Ishikawa (cell line): ENCODE measurements at regions not wholly inside any gene's neighbourhood (a gene's known extent, or its start where the extent isn't known, plus 50 kb on each side); places are given as distances from the start of the nearest gene placed in this dataset.

Experiments used
- CEBPB ChIP-seq: IDR thresholded peaks from 2 replicates; pipeline ENCODE4 v1.6.1; 2012
- CREB1 ChIP-seq: IDR thresholded peaks from 2 replicates; pipeline ENCODE4 v1.6.1; 2012; ENCODE audit warnings: low read depth
- EGR1 ChIP-seq: IDR thresholded peaks from 2 replicates; pipeline ENCODE4 v1.6.1; 2012
- EP300 ChIP-seq: IDR thresholded peaks from 2 replicates; pipeline ENCODE4 v1.6.1; 2012; ENCODE audit warnings: borderline replicate concordance
- FOXM1 ChIP-seq: IDR thresholded peaks from 2 replicates; pipeline ENCODE4 v1.6.1; 2012; ENCODE audit warnings: low read depth, borderline replicate concordance
- NFIC ChIP-seq: IDR thresholded peaks from 2 replicates; pipeline ENCODE4 v1.6.1; 2012
- RAD21 ChIP-seq: IDR thresholded peaks from 2 replicates; pipeline ENCODE4 v1.6.1; 2012; ENCODE audit warnings: low read depth
- TAF1 ChIP-seq: IDR thresholded peaks from 2 replicates; pipeline ENCODE4 v1.6.1; 2012; ENCODE audit warnings: low read depth, mild to moderate bottlenecking
- TCF12 ChIP-seq: IDR thresholded peaks from 2 replicates; pipeline ENCODE4 v1.6.1; 2012; ENCODE audit warnings: low read depth
- TEAD4 ChIP-seq: IDR thresholded peaks from 2 replicates; pipeline ENCODE4 v1.6.1; 2012
- YY1 ChIP-seq: IDR thresholded peaks from 2 replicates; pipeline ENCODE4 v1.6.1; 2012; ENCODE audit warnings: low read depth
- ZBTB7A ChIP-seq: IDR thresholded peaks from 2 replicates; pipeline ENCODE4 v1.6.1; 2012; ENCODE audit warnings: low read depth
- TF ChIP-seq, protein P1 (sequence below): IDR thresholded peaks from 2 replicates; pipeline ENCODE4 v1.6.1; 2012; ENCODE audit warnings: low read depth, mild to moderate bottlenecking
- TF ChIP-seq, protein P2 (sequence below): IDR thresholded peaks from 2 replicates; pipeline ENCODE4 v1.6.1; 2012
- TF ChIP-seq, protein P3 (sequence below): IDR thresholded peaks from 2 replicates; pipeline ENCODE4 v1.6.1; 2012

DNA sequence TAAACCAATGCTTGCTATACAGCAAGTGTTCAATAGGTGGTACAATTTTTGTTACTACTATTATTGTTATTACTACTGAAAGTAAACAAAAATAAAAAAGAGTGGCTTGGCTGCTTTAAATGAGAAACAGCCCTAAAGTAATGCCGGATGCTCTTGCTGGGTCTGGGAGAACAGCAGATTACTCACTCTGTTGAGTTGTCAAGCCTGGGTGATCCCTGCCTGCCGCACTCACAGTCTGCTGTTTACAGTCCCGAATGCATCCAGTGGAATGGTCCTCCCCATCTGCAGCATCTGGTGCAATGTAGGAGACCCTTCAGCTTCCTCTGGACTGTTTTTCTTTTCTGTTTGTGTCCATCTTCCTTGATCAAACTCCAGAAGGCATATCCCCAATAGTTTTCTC is 102.7 kb upstream of the IVNS1ABP start:
- TF ChIP-seq RAD21 (no peak), ZBTB7A (no peak), CREB1 (no peak), TCF12 (no peak), EP300 (no peak), FOXM1 (no peak), TEAD4 (no peak), EGR1 (no peak), NFIC (no peak), CEBPB (no peak), YY1 (no peak)
- TF ChIP-seq, protein P1, sequence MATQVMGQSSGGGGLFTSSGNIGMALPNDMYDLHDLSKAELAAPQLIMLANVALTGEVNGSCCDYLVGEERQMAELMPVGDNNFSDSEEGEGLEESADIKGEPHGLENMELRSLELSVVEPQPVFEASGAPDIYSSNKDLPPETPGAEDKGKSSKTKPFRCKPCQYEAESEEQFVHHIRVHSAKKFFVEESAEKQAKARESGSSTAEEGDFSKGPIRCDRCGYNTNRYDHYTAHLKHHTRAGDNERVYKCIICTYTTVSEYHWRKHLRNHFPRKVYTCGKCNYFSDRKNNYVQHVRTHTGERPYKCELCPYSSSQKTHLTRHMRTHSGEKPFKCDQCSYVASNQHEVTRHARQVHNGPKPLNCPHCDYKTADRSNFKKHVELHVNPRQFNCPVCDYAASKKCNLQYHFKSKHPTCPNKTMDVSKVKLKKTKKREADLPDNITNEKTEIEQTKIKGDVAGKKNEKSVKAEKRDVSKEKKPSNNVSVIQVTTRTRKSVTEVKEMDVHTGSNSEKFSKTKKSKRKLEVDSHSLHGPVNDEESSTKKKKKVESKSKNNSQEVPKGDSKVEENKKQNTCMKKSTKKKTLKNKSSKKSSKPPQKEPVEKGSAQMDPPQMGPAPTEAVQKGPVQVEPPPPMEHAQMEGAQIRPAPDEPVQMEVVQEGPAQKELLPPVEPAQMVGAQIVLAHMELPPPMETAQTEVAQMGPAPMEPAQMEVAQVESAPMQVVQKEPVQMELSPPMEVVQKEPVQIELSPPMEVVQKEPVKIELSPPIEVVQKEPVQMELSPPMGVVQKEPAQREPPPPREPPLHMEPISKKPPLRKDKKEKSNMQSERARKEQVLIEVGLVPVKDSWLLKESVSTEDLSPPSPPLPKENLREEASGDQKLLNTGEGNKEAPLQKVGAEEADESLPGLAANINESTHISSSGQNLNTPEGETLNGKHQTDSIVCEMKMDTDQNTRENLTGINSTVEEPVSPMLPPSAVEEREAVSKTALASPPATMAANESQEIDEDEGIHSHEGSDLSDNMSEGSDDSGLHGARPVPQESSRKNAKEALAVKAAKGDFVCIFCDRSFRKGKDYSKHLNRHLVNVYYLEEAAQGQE, result no peak
- TF ChIP-seq, protein P2, sequence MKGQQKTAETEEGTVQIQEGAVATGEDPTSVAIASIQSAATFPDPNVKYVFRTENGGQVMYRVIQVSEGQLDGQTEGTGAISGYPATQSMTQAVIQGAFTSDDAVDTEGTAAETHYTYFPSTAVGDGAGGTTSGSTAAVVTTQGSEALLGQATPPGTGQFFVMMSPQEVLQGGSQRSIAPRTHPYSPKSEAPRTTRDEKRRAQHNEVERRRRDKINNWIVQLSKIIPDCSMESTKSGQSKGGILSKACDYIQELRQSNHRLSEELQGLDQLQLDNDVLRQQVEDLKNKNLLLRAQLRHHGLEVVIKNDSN, result no peak

DNA sequence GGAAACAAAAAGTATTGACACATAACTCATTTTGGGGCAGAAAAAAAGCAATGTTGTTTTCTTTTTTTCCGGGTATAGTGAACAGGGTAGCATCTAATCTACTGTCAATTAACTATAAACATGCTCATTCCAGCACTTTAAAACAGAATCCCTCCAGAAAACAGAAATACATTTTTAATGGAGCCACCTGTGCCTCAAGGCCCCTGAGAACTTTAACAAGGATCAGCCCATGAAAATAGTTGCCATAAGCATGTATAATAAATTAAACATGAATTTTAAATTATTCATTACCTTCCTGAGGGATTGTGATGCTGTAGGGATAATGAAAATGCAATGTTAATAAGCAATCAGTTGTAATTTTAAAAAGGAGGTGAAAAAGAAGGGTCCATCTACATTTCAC is 101.4 kb upstream of the IVNS1ABP start:
- TF ChIP-seq TAF1 (no peak), CREB1 (no peak), ZBTB7A (no peak), FOXM1 (no peak), NFIC (no peak)
- TF ChIP-seq, protein P3, sequence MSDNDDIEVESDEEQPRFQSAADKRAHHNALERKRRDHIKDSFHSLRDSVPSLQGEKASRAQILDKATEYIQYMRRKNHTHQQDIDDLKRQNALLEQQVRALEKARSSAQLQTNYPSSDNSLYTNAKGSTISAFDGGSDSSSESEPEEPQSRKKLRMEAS, result no peak
- TF ChIP-seq, protein P1, result no peak

DNA sequence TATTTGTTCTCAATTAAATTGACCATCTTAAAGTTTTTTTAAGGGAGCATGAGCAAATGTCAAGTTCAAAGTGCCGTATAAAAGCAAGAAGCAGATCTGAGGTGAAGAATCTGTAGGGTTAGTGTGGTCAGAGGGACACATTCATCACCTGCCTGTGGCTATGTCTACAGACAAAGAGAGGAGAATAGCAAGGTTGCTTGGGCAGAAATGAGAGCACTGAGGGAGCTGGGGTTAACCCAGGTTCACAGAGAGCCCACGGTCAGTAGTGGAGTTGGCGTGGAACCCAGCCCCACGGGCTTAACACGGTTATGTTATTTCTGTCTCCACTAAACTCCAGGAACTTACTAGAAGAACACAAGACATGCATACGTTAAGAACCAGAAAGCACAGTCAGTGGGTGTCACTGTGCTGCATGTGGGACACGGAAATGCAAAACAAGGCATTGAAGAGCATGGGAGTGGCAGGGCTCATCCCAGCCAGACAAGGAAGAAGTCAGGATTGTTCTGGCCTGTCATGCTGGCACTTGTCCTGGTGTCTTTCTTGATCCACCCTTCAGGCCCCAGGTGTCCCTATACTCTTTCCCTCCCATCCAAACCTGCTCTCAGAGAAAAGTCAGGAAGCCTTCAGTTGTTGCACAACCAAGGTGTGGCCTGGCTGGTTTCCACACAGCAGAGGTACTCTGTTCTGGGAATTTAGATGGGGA is 95.5 kb upstream of the IVNS1ABP start:
- TF ChIP-seq TEAD4 (no peak), FOXM1 (no peak), TAF1 (no peak), NFIC (no peak), CEBPB (peak; percentile 29; the same call in 1 of the 2 replicates), RAD21 (no peak)

DNA sequence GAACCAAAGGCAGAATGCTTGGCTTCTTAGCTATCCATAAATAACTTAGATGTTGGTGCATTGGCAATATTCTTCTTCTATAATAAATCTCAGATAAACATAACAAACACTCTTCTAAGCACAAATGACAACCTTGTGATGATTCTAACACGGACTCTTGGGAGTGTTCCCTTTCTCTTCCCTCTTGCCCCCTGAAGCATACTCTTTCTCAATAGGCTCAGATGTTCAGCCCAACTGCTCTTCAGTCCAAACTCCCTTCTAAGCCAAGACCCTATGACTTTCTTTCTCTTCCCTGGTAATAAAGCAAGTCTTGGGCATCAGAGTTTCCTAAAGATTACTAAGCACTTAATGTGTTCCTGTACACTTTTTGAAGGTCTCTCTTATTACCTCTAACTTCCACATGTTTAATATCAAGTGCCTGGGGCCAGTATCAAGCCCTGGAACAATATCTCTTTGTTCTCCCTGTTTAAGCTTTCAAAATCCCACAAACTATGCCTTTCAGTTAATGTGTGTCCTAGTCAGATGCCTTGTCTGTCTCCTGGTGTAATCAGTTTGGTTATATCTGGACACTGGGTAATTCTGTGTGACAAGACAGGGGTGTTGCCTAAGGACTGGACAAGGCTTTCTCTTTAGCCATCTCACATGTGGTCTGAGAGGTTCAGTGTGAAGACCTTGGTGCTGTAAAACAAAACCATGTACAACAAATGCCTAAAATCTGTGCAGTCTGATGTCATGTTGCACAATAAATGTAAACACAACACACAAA is 92.9 kb upstream of the IVNS1ABP start:
- TF ChIP-seq CREB1 (no peak), EP300 (no peak), TEAD4 (no peak), EGR1 (no peak), FOXM1 (no peak), YY1 (no peak), TAF1 (no peak), ZBTB7A (no peak), CEBPB (no peak), RAD21 (no peak), NFIC (no peak), TCF12 (no peak)
- TF ChIP-seq, protein P1, result no peak
- TF ChIP-seq, protein P2, result no peak
- TF ChIP-seq, protein P3, result no peak
